Tibial nerve (tissue), 3 donors: ENCODE measurements at regions not wholly inside any gene's neighbourhood (a gene's known extent, or its start where the extent isn't known, plus 50 kb on each side); places are given as distances from the start of the nearest gene placed in this dataset.

Source experiments
- POLR2A ChIP-seq, 2 donors: fragments of 450-650 bp; IDR thresholded peaks; one replicate each; pipeline ENCODE4 v1.6.1; 2017; ENCODE audit warnings: antibody characterized with exemption in 2 of 2, mild to moderate bottlenecking in 2 of 2, moderate library complexity in 2 of 2
- TF ChIP-seq, protein P1 (sequence below), 5 experiments: fragments of 200-600 bp in 3 of 5; fragments of 450-650 bp in 2 of 5; sonication (generic) in 3 of 5; IDR thresholded peaks; one replicate each; pipeline ENCODE4 v1.5.1; 2016 to 2019; ENCODE audit warnings: antibody characterized with exemption in 5 of 5, mild to moderate bottlenecking in 3 of 5, moderate library complexity in 2 of 5

GRCh38 chr7:86326847-86327246 lies 316.9 kb upstream of the GRM3 start:
- no peak for TF ChIP-seq POLR2A (IDR thresholded peaks at IDR 0.05)
- TF ChIP-seq, protein P1, sequence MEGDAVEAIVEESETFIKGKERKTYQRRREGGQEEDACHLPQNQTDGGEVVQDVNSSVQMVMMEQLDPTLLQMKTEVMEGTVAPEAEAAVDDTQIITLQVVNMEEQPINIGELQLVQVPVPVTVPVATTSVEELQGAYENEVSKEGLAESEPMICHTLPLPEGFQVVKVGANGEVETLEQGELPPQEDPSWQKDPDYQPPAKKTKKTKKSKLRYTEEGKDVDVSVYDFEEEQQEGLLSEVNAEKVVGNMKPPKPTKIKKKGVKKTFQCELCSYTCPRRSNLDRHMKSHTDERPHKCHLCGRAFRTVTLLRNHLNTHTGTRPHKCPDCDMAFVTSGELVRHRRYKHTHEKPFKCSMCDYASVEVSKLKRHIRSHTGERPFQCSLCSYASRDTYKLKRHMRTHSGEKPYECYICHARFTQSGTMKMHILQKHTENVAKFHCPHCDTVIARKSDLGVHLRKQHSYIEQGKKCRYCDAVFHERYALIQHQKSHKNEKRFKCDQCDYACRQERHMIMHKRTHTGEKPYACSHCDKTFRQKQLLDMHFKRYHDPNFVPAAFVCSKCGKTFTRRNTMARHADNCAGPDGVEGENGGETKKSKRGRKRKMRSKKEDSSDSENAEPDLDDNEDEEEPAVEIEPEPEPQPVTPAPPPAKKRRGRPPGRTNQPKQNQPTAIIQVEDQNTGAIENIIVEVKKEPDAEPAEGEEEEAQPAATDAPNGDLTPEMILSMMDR (IDR thresholded peaks at IDR 0.05): no peak
